TTC549 (cell line): ENCODE measurements at regions not wholly inside any gene's neighbourhood (a gene's known extent, or its start where the extent isn't known, plus 50 kb on each side); places are given as distances from the start of the nearest gene placed in this dataset.

ENCODE experiments used
- FAIRE-seq: peaks from 2 replicates; lab custom pipeline; 2012; peaks lifted over from hg19 to GRCh38; lab: Jason Lieb, UNC

GRCh38 chr4:179855469-179855868, 2387.7 kb upstream of the TENM3 start:
- no peak for FAIRE-seq

DNA sequence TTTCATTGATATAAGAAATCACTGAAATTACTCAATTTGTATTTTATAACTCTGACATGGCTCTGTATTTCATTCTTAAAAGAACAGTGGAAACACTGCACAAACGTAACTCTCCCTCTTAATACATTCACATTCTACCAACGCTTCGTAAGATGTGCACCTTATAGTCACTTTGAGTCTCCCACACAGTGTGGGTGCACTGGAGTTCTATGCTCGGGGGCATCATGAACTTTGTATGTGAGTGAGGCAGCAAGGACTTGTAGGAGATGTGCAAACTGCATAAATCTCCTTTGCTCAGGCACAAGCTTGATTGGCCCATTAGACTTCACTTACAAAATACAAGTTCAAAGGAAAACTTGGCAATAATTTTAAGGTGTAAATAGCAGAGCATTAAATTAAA, 2385.0 kb upstream of the TENM3 start:
- FAIRE-seq: no peak

GRCh38 chr4:179867300-179867878, 2375.8 kb upstream of the TENM3 start:
- no peak for FAIRE-seq

GRCh38 chr4:179871726-179872125, 2371.5 kb upstream of the TENM3 start:
- no peak for FAIRE-seq

GRCh38 chr4:179872755-179873154, 2370.4 kb upstream of the TENM3 start:
- FAIRE-seq: no peak

GRCh38 chr4:179880756-179881155, 2362.4 kb upstream of the TENM3 start:
- no peak for FAIRE-seq

DNA sequence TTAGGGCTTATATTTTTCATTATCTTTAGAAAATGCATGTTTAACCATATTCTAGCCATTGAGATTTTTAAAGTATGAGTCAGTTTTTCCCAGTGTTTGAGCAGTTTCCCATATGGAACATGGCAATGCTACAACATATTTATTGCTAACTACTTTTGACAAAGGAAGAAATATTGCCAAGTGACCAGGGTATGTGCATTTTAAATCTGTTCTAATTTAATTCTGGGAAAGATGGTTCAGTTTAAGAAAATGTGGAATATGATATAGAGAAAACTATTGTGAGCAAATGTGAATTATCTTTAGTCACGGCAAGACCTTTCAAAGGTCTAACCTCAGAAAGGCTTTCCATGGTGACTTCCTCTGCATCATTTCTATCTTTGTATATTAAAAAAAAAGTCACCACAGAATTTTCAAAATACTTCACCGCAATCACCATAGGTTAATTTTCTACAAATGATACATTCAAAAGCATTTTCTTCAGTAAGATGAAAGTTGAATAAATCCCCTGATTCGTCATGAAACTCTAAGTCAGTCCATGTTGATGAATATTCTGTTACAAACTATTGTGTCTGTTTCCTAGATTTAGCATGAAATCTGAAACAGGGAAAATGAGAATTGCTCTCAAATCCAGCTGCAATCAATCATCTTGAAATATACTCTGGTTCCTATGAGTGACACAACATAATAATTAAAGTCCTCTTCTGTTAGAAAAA, 2349.0 kb upstream of the TENM3 start:
- FAIRE-seq: no peak

DNA sequence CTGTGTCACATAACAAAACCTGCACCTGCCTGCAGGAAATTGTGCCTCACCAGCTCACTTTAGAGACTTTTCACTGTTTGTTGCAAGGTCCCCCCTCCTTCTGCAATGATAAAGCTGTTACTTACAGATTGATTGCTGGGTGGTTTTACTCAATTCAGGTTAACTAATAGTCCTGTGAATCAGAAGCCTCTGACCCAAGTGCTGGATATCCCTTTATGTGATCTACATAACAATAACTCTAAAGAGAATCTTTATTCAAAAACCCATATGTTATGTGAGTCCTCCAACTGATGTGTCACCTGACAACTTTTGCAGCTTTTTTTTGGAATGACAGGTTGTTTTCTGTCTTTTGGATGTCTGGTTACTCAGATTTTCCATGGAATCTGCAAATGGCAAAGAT, 2323.6 kb upstream of the TENM3 start:
- FAIRE-seq: no peak

GRCh38 chr4:179927473-179927872, 2315.7 kb upstream of the TENM3 start:
- FAIRE-seq: no peak

- no peak for FAIRE-seq
These were observed 2301.3 kb upstream of the TENM3 start for GRCh38 chr4:179941911-179942310.

- no peak for FAIRE-seq
These were observed 2266.4 kb upstream of the TENM3 start for GRCh38 chr4:179976777-179977176.

DNA sequence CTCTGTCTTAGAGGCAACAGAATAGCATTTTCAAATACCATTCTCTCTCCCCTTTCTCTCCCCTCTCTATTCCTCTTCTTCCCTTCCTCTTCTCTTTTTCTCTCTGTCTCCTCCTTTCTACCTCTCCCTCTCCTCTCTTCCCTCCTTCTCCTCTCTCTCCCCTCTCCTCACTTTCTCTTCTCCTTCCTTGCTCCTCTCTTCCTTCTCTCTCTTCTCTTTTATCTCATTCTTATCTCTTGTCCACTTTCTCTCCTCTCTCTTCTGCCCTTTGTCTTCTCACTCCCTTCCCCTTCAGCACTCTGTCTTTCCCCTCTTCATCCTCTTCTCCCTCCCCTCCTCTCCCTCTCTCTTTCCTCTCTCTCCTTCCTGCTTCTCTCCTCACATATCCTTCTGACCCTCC, 2265.8 kb upstream of the TENM3 start:
- FAIRE-seq: no peak

DNA sequence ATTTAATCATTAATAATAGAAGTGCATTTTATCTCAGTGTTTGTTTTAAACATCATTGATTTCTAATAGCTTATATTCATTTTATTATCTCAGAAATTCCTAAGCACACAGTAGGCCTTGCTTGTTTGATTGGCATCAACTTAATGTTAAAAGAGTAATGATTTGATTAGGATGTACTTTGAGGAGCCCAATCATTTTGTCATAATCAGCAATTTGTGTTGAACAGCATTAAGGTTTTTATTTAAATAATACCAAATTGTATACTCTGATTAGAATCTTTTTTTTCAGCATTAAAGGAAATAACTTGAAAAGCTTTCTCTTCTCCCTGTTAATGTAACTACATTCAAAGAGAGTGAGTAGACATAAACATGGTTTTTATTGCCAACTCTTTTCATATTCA, 2262.0 kb upstream of the TENM3 start:
- FAIRE-seq: no peak

DNA sequence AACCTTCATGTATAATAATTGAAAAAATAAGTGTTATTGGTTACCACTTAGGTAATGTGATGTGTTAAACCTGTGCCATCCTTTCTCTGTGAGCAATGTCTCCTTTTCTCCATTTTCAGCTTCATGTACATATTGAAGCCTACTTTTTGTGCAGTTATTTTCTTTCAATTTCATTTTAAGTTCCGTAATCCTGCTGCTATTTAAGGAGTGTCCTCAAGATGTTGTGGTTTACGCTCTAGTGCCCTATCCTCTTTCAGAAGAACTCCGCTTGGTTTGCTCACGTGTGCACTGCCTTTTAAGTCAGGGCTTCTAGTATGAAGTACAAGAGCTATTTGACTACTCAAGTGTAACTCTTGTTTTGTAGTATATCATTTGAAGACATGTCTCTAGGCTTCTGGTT, 2253.2 kb upstream of the TENM3 start:
- FAIRE-seq: no peak

DNA sequence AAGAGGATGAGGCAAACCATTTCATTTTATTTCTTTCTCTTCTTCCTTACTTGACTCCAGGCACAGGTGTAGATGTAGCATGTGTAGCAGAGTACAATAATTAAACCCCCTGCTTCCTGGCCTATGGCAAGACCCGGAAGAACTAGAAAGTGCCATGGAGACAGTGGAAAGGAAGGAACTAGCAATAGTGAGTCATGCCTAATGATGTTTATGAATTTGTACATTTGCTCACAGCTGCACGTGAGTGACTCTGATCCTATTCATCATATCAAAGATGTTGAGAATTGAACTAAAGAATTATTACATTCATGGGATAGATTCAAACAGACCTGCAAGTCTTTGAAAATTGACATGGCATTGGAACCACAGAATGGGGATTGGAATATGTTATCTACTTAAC, 2233.9 kb upstream of the TENM3 start:
- no peak for FAIRE-seq

- no peak for FAIRE-seq
These were observed 2214.5 kb upstream of the TENM3 start for GRCh38 chr4:180028682-180029081.

DNA sequence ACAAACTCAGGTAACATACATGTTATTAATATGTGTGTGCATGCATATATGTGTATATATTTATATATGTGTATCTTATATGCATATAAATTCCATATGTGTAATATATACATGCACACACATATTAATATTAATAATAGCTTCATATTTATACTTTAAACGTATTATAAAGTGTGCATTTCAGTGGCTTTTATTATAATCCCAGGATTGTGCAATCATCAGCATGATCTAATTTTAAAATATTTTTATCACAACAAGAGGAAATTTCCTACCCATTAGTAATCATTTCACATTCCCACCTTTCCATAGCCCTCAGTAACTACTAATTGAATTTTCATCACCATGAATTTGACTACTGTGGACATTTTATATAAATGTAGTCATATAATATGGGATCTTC, 2211.9 kb upstream of the TENM3 start:
- no peak for FAIRE-seq

DNA sequence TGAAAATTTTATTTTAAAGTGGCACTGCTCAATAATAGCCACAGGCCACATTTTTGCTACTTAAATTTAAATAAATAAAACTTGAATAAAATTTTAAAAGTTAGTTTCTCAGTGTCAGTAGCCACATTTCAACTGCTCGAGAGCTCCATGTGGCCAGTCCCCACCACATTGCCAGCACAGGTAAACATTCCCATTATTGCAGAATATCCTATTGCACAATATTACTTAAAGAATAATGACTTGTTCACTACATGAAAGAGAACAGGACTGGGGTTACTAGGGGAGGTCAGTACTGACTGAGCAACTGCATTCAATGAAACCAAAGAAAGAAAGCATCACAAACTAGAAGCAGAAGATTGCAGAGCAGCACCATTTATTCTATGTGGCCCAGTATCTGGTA, 2201.6 kb upstream of the TENM3 start:
- no peak for FAIRE-seq

GRCh38 chr4:180052629-180053028, 2190.6 kb upstream of the TENM3 start:
- FAIRE-seq: no peak

GRCh38 chr4:180054291-180054690, 2188.9 kb upstream of the TENM3 start:
- FAIRE-seq: no peak

DNA sequence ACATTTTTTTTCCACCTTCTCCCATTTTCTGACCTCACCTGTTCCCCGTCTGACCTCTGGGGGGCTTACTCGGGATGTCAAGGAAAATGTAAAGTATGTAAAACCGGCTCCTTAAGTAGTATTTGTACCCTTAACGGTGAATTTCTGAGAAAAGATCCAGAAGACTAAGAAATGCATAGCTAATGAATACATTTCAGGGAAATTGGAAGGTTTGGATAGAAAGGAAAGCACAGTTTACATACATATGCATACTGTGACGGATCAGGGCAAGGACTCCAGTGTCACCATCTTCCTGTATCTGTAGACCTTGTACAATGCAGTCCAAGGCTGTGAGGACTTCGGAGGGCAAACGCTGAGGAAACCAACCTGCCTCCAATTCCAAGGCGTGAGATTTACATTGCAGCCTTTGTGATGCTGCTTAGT, 2185.9 kb upstream of the TENM3 start:
- FAIRE-seq: no peak

- no peak for FAIRE-seq
These were observed 2185.1 kb upstream of the TENM3 start for GRCh38 chr4:180057891-180058671.

GRCh38 chr4:180058691-180059215, 2184.4 kb upstream of the TENM3 start:
- FAIRE-seq: no peak
